ENCODE measurements at regions not wholly inside any gene's neighbourhood (a gene's known extent, or its start where the extent isn't known, plus 50 kb on each side); places are given as distances from the start of the nearest gene placed in this dataset.
A peak's percentile ranks its signal among the peaks of the same experiment; 100 is the strongest.

DNA sequence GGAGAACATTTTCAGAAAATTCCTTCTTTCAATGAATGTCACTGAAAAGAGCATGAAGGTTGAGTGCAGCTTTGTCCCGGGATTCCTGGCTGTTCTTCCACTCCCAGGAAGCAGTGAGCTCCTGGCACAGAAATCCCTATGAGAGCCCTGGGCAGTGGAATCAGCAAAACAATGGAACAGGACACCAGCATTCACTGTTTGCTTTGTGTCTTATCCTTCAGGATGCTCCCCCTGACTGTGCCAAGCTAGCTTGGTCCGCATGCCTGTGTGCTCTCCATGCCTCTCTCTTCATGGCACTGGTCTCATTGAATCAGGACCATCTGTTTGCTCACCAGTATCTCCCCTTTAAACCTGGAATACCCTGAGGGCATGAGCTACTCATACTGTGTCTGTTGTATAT lies 102.0 kb upstream of the GADL1 start:
- DNase-seq (ENCODE audit: low read depth in 2 of 2) = no peak
- H3K4me3 ChIP-seq (replicated peaks in 1 of 2; ENCODE audit: low read depth in 2 of 2, low read length in 2 of 2) = no peak overlapping the region
- TF ChIP-seq, protein P1, sequence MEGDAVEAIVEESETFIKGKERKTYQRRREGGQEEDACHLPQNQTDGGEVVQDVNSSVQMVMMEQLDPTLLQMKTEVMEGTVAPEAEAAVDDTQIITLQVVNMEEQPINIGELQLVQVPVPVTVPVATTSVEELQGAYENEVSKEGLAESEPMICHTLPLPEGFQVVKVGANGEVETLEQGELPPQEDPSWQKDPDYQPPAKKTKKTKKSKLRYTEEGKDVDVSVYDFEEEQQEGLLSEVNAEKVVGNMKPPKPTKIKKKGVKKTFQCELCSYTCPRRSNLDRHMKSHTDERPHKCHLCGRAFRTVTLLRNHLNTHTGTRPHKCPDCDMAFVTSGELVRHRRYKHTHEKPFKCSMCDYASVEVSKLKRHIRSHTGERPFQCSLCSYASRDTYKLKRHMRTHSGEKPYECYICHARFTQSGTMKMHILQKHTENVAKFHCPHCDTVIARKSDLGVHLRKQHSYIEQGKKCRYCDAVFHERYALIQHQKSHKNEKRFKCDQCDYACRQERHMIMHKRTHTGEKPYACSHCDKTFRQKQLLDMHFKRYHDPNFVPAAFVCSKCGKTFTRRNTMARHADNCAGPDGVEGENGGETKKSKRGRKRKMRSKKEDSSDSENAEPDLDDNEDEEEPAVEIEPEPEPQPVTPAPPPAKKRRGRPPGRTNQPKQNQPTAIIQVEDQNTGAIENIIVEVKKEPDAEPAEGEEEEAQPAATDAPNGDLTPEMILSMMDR (IDR thresholded peaks at IDR 0.05; ENCODE audit: low read depth, low read length) = no peak

DNA sequence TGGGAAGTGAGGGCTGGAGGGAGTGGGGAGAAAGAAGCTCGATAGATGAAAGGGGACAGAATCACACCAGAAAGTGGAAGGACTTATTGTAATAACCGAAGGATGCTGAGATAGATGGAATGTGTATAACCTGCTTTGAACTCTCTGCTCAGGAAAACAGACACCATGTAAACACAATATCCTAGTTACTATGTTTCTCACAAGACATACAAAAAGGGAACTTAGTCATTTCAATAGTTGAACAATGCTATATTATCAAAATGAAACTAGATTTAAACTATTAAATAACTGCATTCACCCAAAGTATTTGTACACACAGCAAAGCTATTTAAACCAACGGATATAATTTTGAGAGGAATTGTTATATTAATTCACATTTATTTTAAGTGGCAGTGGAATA lies 108.3 kb upstream of the GADL1 start:
- H3K4me3 ChIP-seq (replicated peaks in 1 of 2; ENCODE audit: low read depth in 2 of 2, low read length in 2 of 2) = no peak overlapping the region
- DNase-seq (ENCODE audit: low read depth in 2 of 2) = peak in 1 of 2 donors; percentile 31
- TF ChIP-seq, protein P1 (IDR thresholded peaks at IDR 0.05; ENCODE audit: low read depth, low read length) = no peak

DNA sequence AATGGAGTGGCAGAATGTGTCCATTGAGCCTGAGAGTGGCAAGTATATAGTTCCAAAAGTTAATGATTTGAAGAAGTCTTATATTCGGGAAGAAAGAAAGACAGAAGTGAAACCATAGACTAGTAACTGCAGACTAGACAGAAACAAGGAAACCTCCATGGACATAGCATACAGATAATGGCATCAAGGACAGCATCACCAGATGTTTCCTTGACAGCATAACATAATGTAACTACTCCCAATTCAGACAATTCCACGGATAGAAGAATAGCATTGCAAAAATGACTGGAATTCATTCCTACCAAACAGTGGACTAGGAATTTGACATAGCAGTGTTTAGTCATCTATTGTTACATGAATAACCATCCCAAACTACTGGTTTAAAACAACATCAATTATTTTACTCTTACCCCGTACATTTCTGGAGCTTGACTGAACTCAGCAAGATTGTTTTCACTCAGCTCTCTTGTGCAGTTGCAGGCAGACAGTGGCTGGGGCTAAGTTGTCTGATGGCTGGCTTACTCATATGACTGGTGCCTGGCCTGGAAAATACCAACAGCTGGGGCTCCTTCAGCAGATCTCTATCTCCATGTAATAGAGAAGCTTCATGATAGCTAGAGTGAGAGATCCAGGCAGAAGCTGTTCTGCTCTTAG lies 109.7 kb upstream of the GADL1 start:
- TF ChIP-seq, protein P1 (IDR thresholded peaks at IDR 0.05; ENCODE audit: low read depth, low read length) = no peak
- no peak overlapping the region for H3K4me3 ChIP-seq (replicated peaks in 1 of 2; ENCODE audit: low read depth in 2 of 2, low read length in 2 of 2)
- peak; percentile 77 to 97 for DNase-seq (ENCODE audit: low read depth in 2 of 2)

DNA sequence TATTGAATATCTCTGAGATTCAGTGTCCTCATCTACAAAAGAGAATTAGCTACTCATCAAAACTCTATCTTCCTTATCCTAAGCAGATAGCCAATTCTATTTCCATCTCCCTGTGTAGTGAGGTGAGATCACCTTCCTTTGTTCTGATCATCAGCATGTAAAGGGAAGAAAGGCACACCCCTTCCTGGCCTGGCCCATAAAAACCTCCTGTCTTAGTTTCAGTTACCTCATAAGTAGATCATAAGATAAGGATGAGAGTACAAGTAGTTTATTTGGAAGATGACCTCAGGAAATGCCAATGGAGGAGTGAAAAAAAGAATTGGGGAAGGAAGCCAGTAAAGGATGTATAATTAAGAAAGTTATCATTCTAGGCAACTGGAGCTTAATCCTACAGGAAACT lies 114.5 kb upstream of the GADL1 start:
- TF ChIP-seq, protein P1 (IDR thresholded peaks at IDR 0.05; ENCODE audit: low read depth, low read length) = no peak
- H3K4me3 ChIP-seq (replicated peaks in 1 of 2; ENCODE audit: low read depth in 2 of 2, low read length in 2 of 2) = no peak overlapping the region
- DNase-seq (ENCODE audit: low read depth in 2 of 2) = peak in 1 of 2 donors; percentile 65

DNA sequence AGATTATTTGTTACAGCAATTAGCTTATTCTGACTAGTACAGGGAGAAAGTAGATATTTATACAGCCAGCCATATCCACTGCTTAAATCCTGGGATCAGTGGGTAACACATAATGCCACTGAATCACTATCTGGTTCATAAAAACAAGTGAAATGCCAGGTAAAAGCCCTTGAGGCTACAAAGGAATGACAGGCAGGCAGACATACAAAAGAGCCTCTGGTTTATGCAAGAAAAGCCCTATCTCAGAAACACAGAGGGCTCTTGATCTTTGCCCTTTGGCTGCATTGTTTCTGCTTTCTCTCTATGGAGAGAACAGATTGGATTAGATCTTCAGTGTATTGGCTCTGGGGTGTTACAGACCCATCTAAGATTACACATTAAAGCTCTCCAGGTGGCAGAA lies 115.4 kb upstream of the GADL1 start:
- H3K4me3 ChIP-seq (replicated peaks in 1 of 2; ENCODE audit: low read depth in 2 of 2, low read length in 2 of 2) = no peak overlapping the region
- TF ChIP-seq, protein P1 (IDR thresholded peaks at IDR 0.05; ENCODE audit: low read depth, low read length) = no peak
- peak; percentile 10 to 38 for DNase-seq (ENCODE audit: low read depth in 2 of 2)

DNA sequence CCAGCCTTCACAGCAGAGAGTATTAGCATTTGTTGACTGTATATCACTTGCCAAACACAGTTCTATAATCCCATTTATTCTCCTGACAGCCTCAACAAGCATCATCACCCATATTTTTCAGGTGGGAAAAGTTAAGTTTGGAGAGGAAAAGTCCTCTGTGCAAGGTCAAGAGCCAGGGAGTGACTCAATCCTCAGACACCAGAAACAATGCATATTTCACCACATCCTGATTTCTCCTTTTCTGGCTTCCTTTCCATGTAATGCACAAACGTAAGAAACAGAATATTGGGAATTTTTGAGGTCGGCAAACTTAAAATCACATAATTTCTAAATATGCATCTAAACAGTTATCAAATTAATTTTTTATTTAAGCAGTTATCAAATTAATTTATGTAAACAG lies 116.0 kb upstream of the GADL1 start:
- peak; percentile 79 to 90 for DNase-seq (ENCODE audit: low read depth in 2 of 2)
- no peak overlapping the region for H3K4me3 ChIP-seq (replicated peaks in 1 of 2; ENCODE audit: low read depth in 2 of 2, low read length in 2 of 2)
- TF ChIP-seq, protein P1 (IDR thresholded peaks at IDR 0.05; ENCODE audit: low read depth, low read length) = no peak

DNA sequence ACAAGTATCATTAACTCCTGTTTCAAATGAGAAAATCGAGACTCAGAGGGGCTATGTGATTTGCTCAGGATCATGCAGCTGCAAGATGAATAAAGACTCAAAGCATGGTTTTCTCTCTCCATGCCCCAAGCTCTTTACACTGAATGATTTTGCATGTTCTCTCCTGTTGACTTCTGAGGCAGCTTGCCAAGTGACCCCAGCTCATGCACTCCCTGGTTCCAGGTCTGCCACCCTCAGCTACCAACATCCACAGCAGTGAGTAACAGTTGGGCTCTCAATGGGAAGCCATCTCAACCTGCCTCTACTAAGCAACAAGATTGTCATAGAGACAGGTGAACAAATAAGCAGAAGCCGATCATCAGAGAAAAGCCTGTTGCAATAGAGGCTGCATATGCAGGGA lies 116.9 kb upstream of the GADL1 start:
- TF ChIP-seq, protein P1 (IDR thresholded peaks at IDR 0.05; ENCODE audit: low read depth, low read length) = no peak

More for the DNA sequence above, 116.9 kb upstream of the GADL1 start:
- no peak overlapping the region for H3K4me3 ChIP-seq (replicated peaks in 1 of 2; ENCODE audit: low read depth in 2 of 2, low read length in 2 of 2)
- no peak for DNase-seq (ENCODE audit: low read depth in 2 of 2)

All from cardiac fibroblast (primary cell).